Left lung (tissue), 4 donors: ENCODE measurements at regions not wholly inside any gene's neighbourhood (a gene's known extent, or its start where the extent isn't known, plus 50 kb on each side); places are given as distances from the start of the nearest gene placed in this dataset.
"Not testable (repeated sequence)": the region's sequence is repeated elsewhere in the genome, so short reads cannot be mapped to it uniquely, and the experiment has no call there.

Experiments used
- ATAC-seq: fragments of 200-7000 bp; cut with Tn5 transposase; one replicate; pipeline ENCODE4 v1.9.1; 2020; ENCODE audit warnings: moderate library complexity
- DNase-seq, 4 donors: peaks; one replicate each; pipeline ENCODE4 v3.0.0-alpha.2; 2013 to 2020
- H3K27ac ChIP-seq, 2 donors: fragments of 200-600 bp; sonication (generic) in 1 of 2; one replicate each; pipeline versions ENCODE4 v1.5.0 to v1.8.0; 2020 to 2021
- H3K27me3 ChIP-seq, 2 donors: fragments of 200-600 bp; sonication (generic) in 1 of 2; one replicate each; pipeline versions ENCODE4 v1.5.0 to v1.8.0; 2020 to 2021
- H3K36me3 ChIP-seq, 2 donors: fragments of 200-600 bp; sonication (generic) in 1 of 2; one replicate each; pipeline versions ENCODE4 v1.5.0 to v1.8.0; 2020 to 2021
- H3K4me1 ChIP-seq, 2 donors: fragments of 200-600 bp; one replicate each; pipeline ENCODE4 v1.8.0; 2021
- H3K4me3 ChIP-seq, 2 donors: fragments of 200-600 bp; sonication (generic) in 1 of 2; one replicate each; pipeline versions ENCODE4 v1.5.0 to v1.8.0; 2020 to 2021; ENCODE audit warnings: mild to moderate bottlenecking in 1 of 2
- H3K9me3 ChIP-seq, 2 donors: fragments of 200-600 bp; sonication (generic) in 1 of 2; one replicate each; pipeline versions ENCODE4 v1.5.0 to v1.8.0; 2020 to 2021
- CTCF ChIP-seq, 2 donors: fragments of 200-600 bp; sonication (generic) in 1 of 2; IDR thresholded peaks; one replicate each; pipeline versions ENCODE4 v1.5.0 to v1.8.0; 2021; ENCODE audit warnings: antibody characterized with exemption in 2 of 2
- intact Hi-C, 2 donors: fragments of 100-400 bp; cut with DNase I; formaldehyde crosslinking; loops; one replicate each; pipeline versions ENCODE4 v1.11.2 to v1.14.2; 2022
- donor health status: DM: no; HTN: yes; CAD: no.
- donor health status: DM: no; HTN: no; CAD: no.

DNA sequence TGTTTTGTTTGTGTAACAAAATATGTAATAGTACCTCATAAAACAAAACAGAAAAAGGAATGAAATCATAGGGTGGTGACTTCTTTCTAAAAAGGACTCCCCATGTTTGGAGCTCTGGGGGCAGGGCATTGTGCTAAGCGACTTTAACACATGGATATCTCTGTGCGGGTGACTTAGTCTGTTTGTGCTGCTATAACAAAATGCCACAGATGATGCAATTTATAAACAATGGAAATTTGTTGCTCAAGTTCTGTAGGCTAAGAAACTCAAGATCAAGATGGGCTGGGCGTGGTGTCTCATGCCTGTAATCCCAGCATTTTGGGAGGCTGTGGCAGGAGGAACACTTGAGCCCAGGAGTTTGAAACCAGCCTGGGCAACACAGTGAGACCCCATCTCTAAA is 85.4 kb upstream of the SIM2 start:
- TF ChIP-seq CTCF (IDR thresholded peaks at IDR 0.05), result no peak
- ATAC-seq (no peak), DNase-seq (no peak)
- Histone ChIP-seq H3K4me3 (no peak overlapping the region), H3K36me3 (no peaks in the 10 kb centered on the region), H3K27me3 (peaks cover 0 to 56% of the 10 kb centered on the region in 2 donors), H3K9me3 (no peaks in the 10 kb centered on the region), H3K4me1 (no peaks in the 10 kb centered on the region), H3K27ac (no peak overlapping the region)
- intact Hi-C loops, result no loop called here

GRCh38 chr21:36615274-36615964 is 83.5 kb upstream of the SIM2 start:
- Histone ChIP-seq H3K9me3 (peaks cover 0 to 4% of the 10 kb centered on the region in 2 donors), H3K4me3 (no peak overlapping the region), H3K4me1 (no peaks in the 10 kb centered on the region), H3K27ac (no peak overlapping the region), H3K36me3 (no peaks in the 10 kb centered on the region), H3K27me3 (peaks cover 0 to 56% of the 10 kb centered on the region in 2 donors)
- intact Hi-C loops, result no loop called here
- no peak for DNase-seq
- TF ChIP-seq CTCF (IDR thresholded peaks at IDR 0.05), result no peak
- ATAC-seq, result no peak

DNA sequence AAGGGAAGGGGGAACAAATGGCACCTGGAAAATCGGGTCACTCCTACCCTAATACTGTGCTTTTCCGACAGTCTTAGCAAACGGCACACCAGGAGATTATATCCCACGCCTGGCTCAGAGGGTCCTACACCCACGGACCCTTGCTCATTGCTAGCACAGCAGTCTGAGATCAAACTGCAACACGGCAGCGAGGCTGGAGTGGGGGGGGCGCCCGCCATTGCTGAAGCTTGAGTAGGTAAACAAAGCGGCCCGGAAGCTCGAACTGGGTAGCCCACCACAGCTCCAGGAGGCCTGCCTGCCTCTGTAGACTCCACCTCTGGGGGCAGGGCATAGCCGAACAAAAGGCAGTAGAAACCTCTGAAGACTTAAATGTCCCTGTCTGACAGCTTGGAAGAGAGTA is 82.1 kb upstream of the SIM2 start:
- intact Hi-C loops, ATAC-seq, DNase-seq, H3K4me3 ChIP-seq, H3K27ac ChIP-seq, H3K4me1 ChIP-seq, H3K9me3 ChIP-seq, H3K36me3 ChIP-seq: not testable (repeated sequence)
- peaks cover 0 to 50% of the 10 kb centered on the region in 2 donors for H3K27me3 ChIP-seq

GRCh38 chr21:36621794-36622193 is 77.1 kb upstream of the SIM2 start:
- H3K27ac ChIP-seq, intact Hi-C loops, H3K4me1 ChIP-seq, ATAC-seq, DNase-seq, H3K36me3 ChIP-seq, H3K27me3 ChIP-seq, H3K4me3 ChIP-seq, H3K9me3 ChIP-seq: not testable (repeated sequence)

GRCh38 chr21:36624105-36624504 is 74.8 kb upstream of the SIM2 start:
- intact Hi-C loops, result no loop called here
- no peak overlapping the region for H3K4me3 ChIP-seq
- no peaks in the 10 kb centered on the region for H3K36me3 ChIP-seq
- H3K27ac ChIP-seq, result no peak overlapping the region
- no peak for DNase-seq
- H3K27me3 ChIP-seq, result peaks cover 0 to 26% of the 10 kb centered on the region in 2 donors
- no peak for TF ChIP-seq CTCF (IDR thresholded peaks at IDR 0.05)
- no peaks in the 10 kb centered on the region for H3K4me1 ChIP-seq
- peaks cover 0 to 5% of the 10 kb centered on the region in 2 donors for H3K9me3 ChIP-seq
- no peak for ATAC-seq

DNA sequence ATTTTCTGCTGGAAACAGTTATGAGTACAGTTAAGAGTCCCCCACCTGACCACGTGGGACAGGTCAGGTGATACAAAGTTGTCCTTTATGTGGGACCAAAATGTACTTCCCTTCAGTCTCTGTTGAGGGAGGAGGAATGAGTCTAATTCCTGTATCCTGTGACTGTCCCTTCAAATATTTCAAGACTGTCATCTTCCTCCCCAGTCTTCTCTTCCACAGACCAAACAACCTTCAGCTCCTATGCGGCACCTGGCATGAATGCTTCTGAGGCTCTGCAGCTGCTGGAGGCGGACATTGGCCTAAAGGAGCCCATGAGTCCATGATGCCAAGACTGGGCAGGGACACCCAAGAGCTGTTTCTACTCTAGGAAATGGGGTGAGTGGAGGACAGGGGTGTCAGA is 72.1 kb upstream of the SIM2 start:
- H3K4me3 ChIP-seq, result no peak overlapping the region

More for the DNA sequence above, 72.1 kb upstream of the SIM2 start:
- no peak for TF ChIP-seq CTCF (IDR thresholded peaks at IDR 0.05)
- DNase-seq, result no peak
- no peak for ATAC-seq
- intact Hi-C loops, result no loop called here
- Histone ChIP-seq H3K9me3 (no peaks in the 10 kb centered on the region), H3K4me1 (no peaks in the 10 kb centered on the region), H3K27ac (no peak overlapping the region), H3K27me3 (peaks cover 0 to 50% of the 10 kb centered on the region in 2 donors), H3K36me3 (no peaks in the 10 kb centered on the region)
